ENCODE measurements at regions not wholly inside any gene's neighbourhood (a gene's known extent, or its start where the extent isn't known, plus 50 kb on each side); places are given as distances from the start of the nearest gene placed in this dataset.

- DNase-seq (ENCODE audit: low read depth in 1 of 2, low spot score in 1 of 2): no peak
Observed at GRCh38 chr12:60844101-60844500, 1248.3 kb downstream of the SLC16A7 start.

- DNase-seq (ENCODE audit: low read depth in 1 of 2, low spot score in 1 of 2): no peak
Observed at GRCh38 chr12:60844875-60845274, 1249.0 kb downstream of the SLC16A7 start.

GRCh38 chr12:60845696-60846095, 1249.9 kb downstream of the SLC16A7 start:
- no peak for DNase-seq (ENCODE audit: low read depth in 1 of 2, low spot score in 1 of 2)

GRCh38 chr12:60847281-60847680, 1251.5 kb downstream of the SLC16A7 start:
- DNase-seq (ENCODE audit: low read depth in 1 of 2, low spot score in 1 of 2): no peak

GRCh38 chr12:60849723-60850122, 1253.9 kb downstream of the SLC16A7 start:
- no peak for DNase-seq (ENCODE audit: low read depth in 1 of 2, low spot score in 1 of 2)

- DNase-seq (ENCODE audit: low read depth in 1 of 2, low spot score in 1 of 2): no peak
Observed at GRCh38 chr12:60853407-60853806, 1257.6 kb downstream of the SLC16A7 start.

GRCh38 chr12:60863421-60863820, 1267.6 kb downstream of the SLC16A7 start:
- DNase-seq (ENCODE audit: low read depth in 1 of 2, low spot score in 1 of 2): no peak

GRCh38 chr12:60872219-60872618, 1276.4 kb downstream of the SLC16A7 start:
- no peak for DNase-seq (ENCODE audit: low read depth in 1 of 2, low spot score in 1 of 2)

- no peak for DNase-seq (ENCODE audit: low read depth in 1 of 2, low spot score in 1 of 2)
Observed at GRCh38 chr12:60872850-60873713, 1277.3 kb downstream of the SLC16A7 start.

- DNase-seq (ENCODE audit: low read depth in 1 of 2, low spot score in 1 of 2): no peak
Observed at GRCh38 chr12:60874091-60874490, 1278.3 kb downstream of the SLC16A7 start.

GRCh38 chr12:60920841-60921495, 1325.1 kb downstream of the SLC16A7 start:
- DNase-seq (ENCODE audit: low read depth in 1 of 2, low spot score in 1 of 2): no peak

- no peak for DNase-seq (ENCODE audit: low read depth in 1 of 2, low spot score in 1 of 2)
Observed at GRCh38 chr12:60921541-60921940, 1325.7 kb downstream of the SLC16A7 start.

- no peak for DNase-seq (ENCODE audit: low read depth in 1 of 2, low spot score in 1 of 2)
Observed at GRCh38 chr12:60926256-60926655, 1330.4 kb downstream of the SLC16A7 start.

GRCh38 chr12:60930151-60930550, 1330.1 kb upstream of the USP15 start:
- no peak for DNase-seq (ENCODE audit: low read depth in 1 of 2, low spot score in 1 of 2)

- no peak for DNase-seq (ENCODE audit: low read depth in 1 of 2, low spot score in 1 of 2)
Observed at GRCh38 chr12:60935981-60936761, 1324.0 kb upstream of the USP15 start.

GRCh38 chr12:60947533-60947932, 1312.7 kb upstream of the USP15 start:
- no peak for DNase-seq (ENCODE audit: low read depth in 1 of 2, low spot score in 1 of 2)

GRCh38 chr12:60967128-60967527, 1293.1 kb upstream of the USP15 start:
- no peak for DNase-seq (ENCODE audit: low read depth in 1 of 2, low spot score in 1 of 2)

- DNase-seq (ENCODE audit: low read depth in 1 of 2, low spot score in 1 of 2): no peak
Observed at GRCh38 chr12:60977966-60978365, 1282.2 kb upstream of the USP15 start.

- DNase-seq (ENCODE audit: low read depth in 1 of 2, low spot score in 1 of 2): no peak
Observed at GRCh38 chr12:60980558-60980957, 1279.6 kb upstream of the USP15 start.

- no peak for DNase-seq (ENCODE audit: low read depth in 1 of 2, low spot score in 1 of 2)
Observed at GRCh38 chr12:60981473-60981872, 1278.7 kb upstream of the USP15 start.

GRCh38 chr12:60992087-60992486, 1268.1 kb upstream of the USP15 start:
- DNase-seq (ENCODE audit: low read depth in 1 of 2, low spot score in 1 of 2): no peak

Measured in activated CD4-positive, alpha-beta T cell treated with anti-CD3 and anti-CD28 coated beads, Interleukin-2, amount 50 U/mL, for 24 hours (primary cell).